H9 (cell line): ENCODE measurements at regions not wholly inside any gene's neighbourhood (a gene's known extent, or its start where the extent isn't known, plus 50 kb on each side); places are given as distances from the start of the nearest gene placed in this dataset.

ENCODE experiments used
- DNase-seq: peaks from one replicate; pipeline ENCODE4 v3.0.0-alpha.2; 2017
- H2AFZ ChIP-seq: one replicate; pipeline ENCODE4 v1.6.1; 2013; ENCODE audit warnings: mild to moderate bottlenecking, low read length, control low read depth, moderate library complexity
- H2AK5ac ChIP-seq: 2 replicates; pipeline ENCODE4 v1.6.1; 2013; ENCODE audit warnings: low read length, control low read depth, mixed read lengths; ENCODE audit not compliant: insufficient read length
- H2BK120ac ChIP-seq: one replicate; pipeline ENCODE4 v1.6.1; 2013; ENCODE audit warnings: low read depth, mild to moderate bottlenecking, low read length, control low read depth, inconsistent platforms; ENCODE audit not compliant: poor library complexity, severe bottlenecking
- H2BK12ac ChIP-seq: 2 replicates; pipeline ENCODE4 v1.6.1; 2013; ENCODE audit warnings: low read length, control low read depth, mixed read lengths, low read depth; ENCODE audit not compliant: insufficient read length
- H2BK15ac ChIP-seq: 2 replicates; pipeline ENCODE4 v1.6.1; 2013; ENCODE audit warnings: low read depth, low read length, control low read depth
- H2BK20ac ChIP-seq: one replicate; pipeline ENCODE4 v1.6.1; 2013; ENCODE audit warnings: low read depth, mild to moderate bottlenecking, low read length, control low read depth, inconsistent platforms; ENCODE audit not compliant: poor library complexity, severe bottlenecking
- H2BK5ac ChIP-seq: 2 replicates; pipeline ENCODE4 v1.6.1; 2013; ENCODE audit warnings: low read length, control low read depth, mixed read lengths; ENCODE audit not compliant: insufficient read length
- H3K14ac ChIP-seq: 2 replicates; pipeline ENCODE4 v1.6.1; 2013; ENCODE audit warnings: low read length, control low read depth; ENCODE audit not compliant: insufficient read depth
- H3K18ac ChIP-seq: 2 replicates; pipeline ENCODE4 v1.6.1; 2013; ENCODE audit warnings: low read depth, mild to moderate bottlenecking, mixed read lengths, low read length, control low read depth; ENCODE audit not compliant: insufficient read length
- H3K23ac ChIP-seq: 2 replicates; pipeline ENCODE4 v1.6.1; 2013; ENCODE audit warnings: low read length, control low read depth, mixed read lengths, low read depth; ENCODE audit not compliant: insufficient read length
- H3K23me2 ChIP-seq: 2 replicates; pipeline ENCODE4 v1.6.1; 2013; ENCODE audit warnings: low read depth, mild to moderate bottlenecking, mixed read lengths, low read length, control low read depth; ENCODE audit not compliant: insufficient read length, poor library complexity, severe bottlenecking
- H3K27ac ChIP-seq: 2 replicates; pipeline ENCODE4 v1.5.1; 2013; ENCODE audit warnings: low read length, control low read depth, mixed read lengths, low read depth; ENCODE audit not compliant: insufficient read length
- H3K27me3 ChIP-seq: 2 replicates; pipeline ENCODE4 v1.6.1; 2013; ENCODE audit warnings: low read length, control low read depth, inconsistent platforms; ENCODE audit not compliant: insufficient read depth
- H3K4ac ChIP-seq: 2 replicates; pipeline ENCODE4 v1.6.1; 2013; ENCODE audit warnings: low read depth, mild to moderate bottlenecking, control low read depth, inconsistent platforms, low read length, moderate library complexity
- H3K4me1 ChIP-seq: 2 replicates; pipeline ENCODE4 v1.6.1; 2013; ENCODE audit warnings: low read length, control low read depth, inconsistent platforms; ENCODE audit not compliant: insufficient read depth
- H3K4me2 ChIP-seq: 2 replicates; pipeline ENCODE4 v1.6.1; 2013; ENCODE audit warnings: low read length, control low read depth, mixed read lengths; ENCODE audit not compliant: insufficient read length, insufficient read depth
- H3K56ac ChIP-seq: 2 replicates; pipeline ENCODE4 v1.6.1; 2013; ENCODE audit warnings: low read depth, mild to moderate bottlenecking, mixed read lengths, low read length, control low read depth; ENCODE audit not compliant: insufficient read length
- H3K79me1 ChIP-seq: 2 replicates; pipeline ENCODE4 v1.6.1; 2013; ENCODE audit warnings: low read depth, mild to moderate bottlenecking, moderate library complexity, low read length, control low read depth, inconsistent platforms; ENCODE audit not compliant: insufficient read depth, poor library complexity, severe bottlenecking
- H3K79me2 ChIP-seq: 2 replicates; pipeline ENCODE4 v1.6.1; 2013; ENCODE audit warnings: low read length, control low read depth, inconsistent platforms; ENCODE audit not compliant: insufficient read depth
- H3K9ac ChIP-seq: 2 replicates; pipeline ENCODE4 v1.6.1; 2013; ENCODE audit warnings: low read length, control low read depth, mixed read lengths; ENCODE audit not compliant: insufficient read length; ENCODE audit errors: extremely low read depth
- H3K9me3 ChIP-seq: one replicate; pipeline ENCODE4 v1.6.1; 2013; ENCODE audit warnings: low read depth, low read length, inconsistent platforms; ENCODE audit not compliant: control insufficient read depth
- H3T11ph ChIP-seq: one replicate; pipeline ENCODE4 v1.6.1; 2013; ENCODE audit warnings: mild to moderate bottlenecking, low read length, control low read depth, inconsistent platforms
- H4K20me1 ChIP-seq: one replicate; pipeline ENCODE4 v1.6.1; 2013; ENCODE audit not compliant: control insufficient read depth, insufficient read length, insufficient read depth
- H4K5ac ChIP-seq: 2 replicates; pipeline ENCODE4 v1.6.1; 2013; ENCODE audit warnings: low read depth, mild to moderate bottlenecking, mixed read lengths, low read length, control low read depth; ENCODE audit not compliant: insufficient read length
- H4K8ac ChIP-seq: replicated peaks from 2 replicates; pipeline ENCODE4 v1.6.1; 2013; ENCODE audit warnings: low read length, control low read depth, mixed read lengths, low read depth; ENCODE audit not compliant: insufficient read length
- H4K91ac ChIP-seq: 2 replicates; pipeline ENCODE4 v1.6.1; 2013; ENCODE audit warnings: low read depth, mild to moderate bottlenecking, moderate library complexity, mixed read lengths, low read length, control low read depth; ENCODE audit not compliant: insufficient read length
- H3K27ac Mint-ChIP-seq, 3 experiments: 2 replicates in 2 of 3; 3 replicates in 1 of 3; pipeline ENCODE4 v1.8.0; 2020 to 2021; ENCODE audit warnings: mixed read lengths in 3 of 3, mild to moderate bottlenecking in 1 of 3, moderate library complexity in 1 of 3
- H3K27me3 Mint-ChIP-seq: 2 replicates; pipeline ENCODE4 v1.8.0; 2021; ENCODE audit warnings: low read depth, mild to moderate bottlenecking, moderate library complexity, mixed read lengths
- H3K36me3 Mint-ChIP-seq, 3 experiments: 2 replicates in 2 of 3; 3 replicates in 1 of 3; pipeline ENCODE4 v1.8.0; 2020 to 2021; ENCODE audit warnings: low read depth in 3 of 3, mixed read lengths in 3 of 3; ENCODE audit not compliant: insufficient read depth in 1 of 3
- H3K4me1 Mint-ChIP-seq, 2 experiments: 2 replicates each; pipeline ENCODE4 v1.8.0; 2020; ENCODE audit warnings: mixed read lengths in 2 of 2
- H3K4me3 Mint-ChIP-seq, 2 experiments: 2 replicates in 1 of 2; 3 replicates in 1 of 2; pipeline ENCODE4 v1.8.0; 2020 to 2021; ENCODE audit warnings: mild to moderate bottlenecking in 2 of 2, mixed read lengths in 2 of 2, moderate library complexity in 1 of 2
- H3K9me3 Mint-ChIP-seq, 2 experiments: 2 replicates in 1 of 2; 3 replicates in 1 of 2; pipeline ENCODE4 v1.8.0; 2020; ENCODE audit warnings: mild to moderate bottlenecking in 2 of 2, mixed read lengths in 2 of 2, moderate library complexity in 1 of 2
- WGBS: extraction: QIAGEN DNeasy Blood & Tissue Kit; methylation state at CpG from one replicate; pipeline ENCODE4 v1.1.7; 2013; ENCODE audit warnings: missing lambda C conversion rate, low lambda C conversion rate, mixed read lengths; ENCODE audit not compliant: insufficient read length; ENCODE audit errors: extremely low coverage; 5-methylcytosine and 5-hydroxymethylcytosine counted together
- TF ChIP-seq, protein P1 (sequence below): fragments of 200-600 bp; sonication (generic); conservative IDR thresholded peaks from 3 replicates; pipeline ENCODE4 v1.8.0; 2021; ENCODE audit warnings: antibody characterized with exemption, mild to moderate bottlenecking

DNA sequence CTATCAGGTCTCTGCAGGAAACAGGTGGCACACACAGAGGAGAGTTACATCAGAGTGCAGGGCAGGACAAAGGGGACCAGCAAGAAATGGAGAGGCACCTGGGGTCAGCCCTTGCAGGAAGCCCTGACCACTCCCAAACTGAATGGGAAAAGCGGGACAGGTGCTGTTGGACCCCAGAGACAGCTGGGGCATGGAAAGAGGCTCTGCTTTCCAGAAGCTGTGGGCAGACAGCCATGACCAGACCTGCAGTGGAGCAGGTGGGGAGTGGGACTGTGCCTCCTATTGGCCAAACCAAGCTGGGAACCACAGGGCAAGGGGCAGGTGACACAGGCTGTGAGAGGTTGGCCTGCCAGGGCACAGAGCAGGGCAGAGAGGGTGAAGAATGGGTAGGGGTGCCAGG is 125.8 kb downstream of the BOD1 start:
- Histone ChIP-seq H3K18ac (no peak overlapping the region), H2BK120ac (no peak overlapping the region), H4K5ac (no peak overlapping the region), H3K23me2 (no peaks in the 10 kb centered on the region), H3K4me2 (no peak overlapping the region), H3K79me1 (no peaks in the 10 kb centered on the region), H3K23ac (no peak overlapping the region), H3K14ac (no peak overlapping the region; the same call in 1 of the 2 replicates), H3K27me3 (no peaks in the 10 kb centered on the region; the same call in 1 of the 2 replicates), H3K9me3 (no peaks in the 10 kb centered on the region), H4K20me1 (no peaks in the 10 kb centered on the region), H2BK20ac (no peak overlapping the region), H3K4me1 (no peaks in the 10 kb centered on the region), H2AFZ (no peak overlapping the region), H3K56ac (no peak overlapping the region), H2AK5ac (no peak overlapping the region), H4K8ac (no peak overlapping the region), H2BK12ac (no peak overlapping the region), H3K9ac (no peak overlapping the region), H3K79me2 (no peaks in the 10 kb centered on the region), H2BK5ac (no peak overlapping the region), H4K91ac (no peak overlapping the region), H3K4ac (no peak overlapping the region), H3T11ph (no peak overlapping the region), H3K27ac (no peak overlapping the region), H2BK15ac (no peak overlapping the region)
- H3K4me1 Mint-ChIP-seq: peaks cover 0 to 3% of the 10 kb centered on the region in 2 experiments; a peak in 1 of 4 replicates
- DNase-seq: no peak
- H3K36me3 Mint-ChIP-seq: no peaks in the 10 kb centered on the region
- H3K27me3 Mint-ChIP-seq: peaks cover 10% of the 10 kb centered on the region
- no peak overlapping the region for H3K27ac Mint-ChIP-seq
- WGBS: no CpG with 5 or more reads among the region's 1 CpG
- no peak overlapping the region for H3K4me3 Mint-ChIP-seq
- peaks cover 0 to 6% of the 10 kb centered on the region in 2 experiments; a peak in 1 of 5 replicates for H3K9me3 Mint-ChIP-seq
- TF ChIP-seq, protein P1, sequence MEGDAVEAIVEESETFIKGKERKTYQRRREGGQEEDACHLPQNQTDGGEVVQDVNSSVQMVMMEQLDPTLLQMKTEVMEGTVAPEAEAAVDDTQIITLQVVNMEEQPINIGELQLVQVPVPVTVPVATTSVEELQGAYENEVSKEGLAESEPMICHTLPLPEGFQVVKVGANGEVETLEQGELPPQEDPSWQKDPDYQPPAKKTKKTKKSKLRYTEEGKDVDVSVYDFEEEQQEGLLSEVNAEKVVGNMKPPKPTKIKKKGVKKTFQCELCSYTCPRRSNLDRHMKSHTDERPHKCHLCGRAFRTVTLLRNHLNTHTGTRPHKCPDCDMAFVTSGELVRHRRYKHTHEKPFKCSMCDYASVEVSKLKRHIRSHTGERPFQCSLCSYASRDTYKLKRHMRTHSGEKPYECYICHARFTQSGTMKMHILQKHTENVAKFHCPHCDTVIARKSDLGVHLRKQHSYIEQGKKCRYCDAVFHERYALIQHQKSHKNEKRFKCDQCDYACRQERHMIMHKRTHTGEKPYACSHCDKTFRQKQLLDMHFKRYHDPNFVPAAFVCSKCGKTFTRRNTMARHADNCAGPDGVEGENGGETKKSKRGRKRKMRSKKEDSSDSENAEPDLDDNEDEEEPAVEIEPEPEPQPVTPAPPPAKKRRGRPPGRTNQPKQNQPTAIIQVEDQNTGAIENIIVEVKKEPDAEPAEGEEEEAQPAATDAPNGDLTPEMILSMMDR: no peak
